ENCODE measurements at regions not wholly inside any gene's neighbourhood (a gene's known extent, or its start where the extent isn't known, plus 50 kb on each side); places are given as distances from the start of the nearest gene placed in this dataset.

GRCh38 chr17:77869041-77869599 is 89.4 kb upstream of the TNRC6C start:
- intact Hi-C loops (cut with micrococcal nuclease; ENCODE audit: unreplicated experiment) = no loop called here
- Histone ChIP-seq H2AFZ (ENCODE audit: low read length) (no peak overlapping the region), H3K9ac (ENCODE audit: insufficient read depth, low read depth, low read length) (no peak overlapping the region), H3K27me3 (ENCODE audit: control insufficient read depth in 1 of 2, insufficient read depth in 2 of 2, low read length in 2 of 2) (peaks cover 19 to 89% of the 10 kb centered on the region in 2 experiments), H3K4me2 (ENCODE audit: low read depth, low read length) (no peak overlapping the region), H4K20me1 (ENCODE audit: insufficient read depth, low read length) (no peaks in the 10 kb centered on the region), H3K4me3 (replicated peaks in 1 of 3; ENCODE audit: insufficient read depth in 1 of 3, low read depth in 2 of 3, low read length in 3 of 3) (no peak overlapping the region), H3K79me2 (ENCODE audit: insufficient read depth, low read length) (no peaks in the 10 kb centered on the region), H3K36me3 (replicated peaks in 1 of 2; ENCODE audit: control insufficient read depth in 1 of 2, insufficient read depth in 2 of 2, low read length in 2 of 2) (no peaks in the 10 kb centered on the region), H3K9me3 (ENCODE audit: low read length) (no peaks in the 10 kb centered on the region), H3K27ac (ENCODE audit: extremely low read length, insufficient read depth, low read length) (no peak overlapping the region), H3K4me1 (ENCODE audit: insufficient read depth, low read length) (0 out of 2 replicates have a peak, but pooled peaks cover 3% of the 10 kb centered on the region)
- no peak for FAIRE-seq
- CTCF ChIA-PET (ENCODE audit: low intra/inter-chr PET ratio, low total read pairs) = no interaction called here
- in situ Hi-C loops (cut with HindIII; ENCODE audit: extremely low pct_ligation_motif_present, low pct_unique_long_range_greater_than_20kb) = no loop called here
- 0% methylated on average over 7 of the region's 11 CpGs for WGBS (ENCODE audit: low lambda C conversion rate)
- BruUV-seq (replicated peaks) = no TSS peak
- ATAC-seq = no peak
- no peak for DNase-seq (ENCODE audit: low spot score)
- TF ChIP-seq TBX3 (IDR thresholded peaks at IDR 0.05; ENCODE audit: borderline replicate concordance) (no peak), BCLAF1 (IDR thresholded peaks at IDR 0.05) (no peak), SNAPC4 (CRISPR knock-in tag; IDR thresholded peaks at IDR 0.05) (no peak), RFX1 (IDR thresholded peaks at IDR 0.05) (no peak)
- POLR2A ChIA-PET = interaction anchor here (1.2 kb wide), 1 partner anchor 89 kb away, joined by 3 read pairs; the partner anchor contains the start of gene TNRC6C

All from HepG2 (cell line).